ENCODE measurements at regions not wholly inside any gene's neighbourhood (a gene's known extent, or its start where the extent isn't known, plus 50 kb on each side); places are given as distances from the start of the nearest gene placed in this dataset.

DNA sequence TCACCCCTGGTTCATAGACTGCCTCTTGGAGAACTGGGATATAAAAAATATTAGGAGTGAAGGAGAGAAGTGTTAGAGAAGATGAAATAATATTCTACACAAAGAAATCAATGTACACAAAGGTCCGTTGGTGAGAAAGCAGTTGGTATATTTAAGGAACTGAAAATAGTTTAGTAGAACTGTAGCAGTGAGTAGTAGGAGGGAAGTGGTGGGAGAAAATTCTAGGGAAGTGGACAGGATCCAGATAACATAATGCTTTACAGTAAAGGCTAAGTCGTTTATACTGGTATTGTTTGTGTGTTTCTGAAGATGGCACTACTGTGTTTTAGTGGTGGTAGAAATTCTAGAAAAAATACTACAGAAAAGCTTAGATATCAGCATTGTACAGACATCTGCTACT is 120.8 kb upstream of the CHORDC1 start:
- intact Hi-C loops (cut with micrococcal nuclease), result no loop called here
- Mint-ChIP-seq H3K27me3 (ENCODE audit: insufficient read depth) (no peaks in the 10 kb centered on the region), H3K4me3 (no peak overlapping the region), H3K9me3 (no peaks in the 10 kb centered on the region), H3K4me1 (ENCODE audit: low read depth) (no peaks in the 10 kb centered on the region), H3K27ac (no peak overlapping the region), H3K36me3 (ENCODE audit: low read depth) (no peaks in the 10 kb centered on the region)
- DNase-seq (ENCODE audit: low spot score), result no peak

DNA sequence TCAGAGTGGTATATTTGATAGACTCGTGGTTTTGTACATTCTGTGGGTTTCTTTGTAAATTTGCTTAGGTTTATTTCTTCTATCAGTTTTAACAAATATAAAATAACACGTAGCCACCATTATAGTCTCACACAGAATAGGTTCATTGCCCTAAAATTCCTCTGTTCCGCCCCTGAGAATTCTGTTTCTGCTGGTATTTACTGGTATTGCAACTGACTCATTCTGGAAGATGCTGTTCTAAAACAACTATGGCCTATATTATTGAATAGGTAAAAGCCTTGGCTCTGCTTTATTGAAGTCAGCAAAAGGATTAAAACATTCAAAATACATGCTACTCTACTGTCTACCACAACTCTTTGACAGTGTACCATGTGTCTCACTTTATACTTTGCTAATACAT is 119.1 kb upstream of the CHORDC1 start:
- no peaks in the 10 kb centered on the region for H3K36me3 Mint-ChIP-seq (ENCODE audit: low read depth)
- H3K4me3 Mint-ChIP-seq, result no peak overlapping the region
- intact Hi-C loops (cut with micrococcal nuclease), result no loop called here
- H3K4me1 Mint-ChIP-seq (ENCODE audit: low read depth), result no peaks in the 10 kb centered on the region
- DNase-seq (ENCODE audit: low spot score), result no peak
- H3K27ac Mint-ChIP-seq, result no peak overlapping the region
- H3K27me3 Mint-ChIP-seq (ENCODE audit: insufficient read depth), result no peaks in the 10 kb centered on the region
- no peaks in the 10 kb centered on the region for H3K9me3 Mint-ChIP-seq

DNA sequence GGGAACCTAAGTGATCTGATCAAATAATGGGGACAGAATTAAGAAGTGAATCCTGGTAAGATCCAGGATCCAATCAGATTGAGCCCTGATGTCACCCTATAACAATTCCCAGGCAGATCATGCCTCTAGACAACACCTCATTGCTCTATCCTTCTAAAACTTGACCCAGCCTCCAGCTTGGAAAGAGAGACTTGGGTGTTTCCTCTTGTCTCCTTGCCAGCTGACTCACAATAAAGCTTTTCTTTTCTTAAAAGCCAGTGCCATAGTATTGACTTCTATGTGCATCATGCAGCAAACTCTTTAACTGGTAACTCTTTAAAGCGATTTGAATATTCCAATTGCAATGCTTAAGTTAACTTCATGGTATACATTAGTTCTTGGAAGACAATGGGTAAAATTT is 109.6 kb upstream of the CHORDC1 start:
- H3K27me3 Mint-ChIP-seq (ENCODE audit: insufficient read depth), result no peaks in the 10 kb centered on the region
- intact Hi-C loops (cut with micrococcal nuclease), result no loop called here
- H3K27ac Mint-ChIP-seq, result no peak overlapping the region
- DNase-seq (ENCODE audit: low spot score), result no peak
- no peaks in the 10 kb centered on the region for H3K9me3 Mint-ChIP-seq
- H3K36me3 Mint-ChIP-seq (ENCODE audit: low read depth), result no peaks in the 10 kb centered on the region
- H3K4me1 Mint-ChIP-seq (ENCODE audit: low read depth), result no peaks in the 10 kb centered on the region
- no peak overlapping the region for H3K4me3 Mint-ChIP-seq

DNA sequence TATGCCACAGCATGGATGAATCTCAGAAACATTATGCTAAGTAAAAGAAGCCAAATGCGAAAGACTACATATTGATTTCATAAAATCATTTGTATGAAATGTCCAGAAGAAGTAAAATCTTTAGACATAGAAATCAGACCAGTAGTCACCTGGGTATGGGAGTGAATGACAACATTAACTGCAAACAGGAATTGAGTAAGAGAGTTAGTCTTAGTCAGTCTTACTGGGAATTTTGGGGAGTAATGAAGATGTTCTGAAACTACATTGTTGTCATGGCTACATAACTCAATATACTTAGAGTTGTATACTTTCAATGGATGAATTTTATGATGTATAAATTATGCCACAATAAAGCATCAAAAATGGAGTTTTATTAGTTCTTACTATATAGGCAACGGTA is 107.8 kb upstream of the CHORDC1 start:
- Mint-ChIP-seq H3K27ac (no peak overlapping the region), H3K4me3 (no peak overlapping the region), H3K36me3 (ENCODE audit: low read depth) (no peaks in the 10 kb centered on the region), H3K27me3 (ENCODE audit: insufficient read depth) (no peaks in the 10 kb centered on the region), H3K4me1 (ENCODE audit: low read depth) (no peaks in the 10 kb centered on the region), H3K9me3 (no peaks in the 10 kb centered on the region)
- intact Hi-C loops (cut with micrococcal nuclease), result no loop called here
- no peak for DNase-seq (ENCODE audit: low spot score)

DNA sequence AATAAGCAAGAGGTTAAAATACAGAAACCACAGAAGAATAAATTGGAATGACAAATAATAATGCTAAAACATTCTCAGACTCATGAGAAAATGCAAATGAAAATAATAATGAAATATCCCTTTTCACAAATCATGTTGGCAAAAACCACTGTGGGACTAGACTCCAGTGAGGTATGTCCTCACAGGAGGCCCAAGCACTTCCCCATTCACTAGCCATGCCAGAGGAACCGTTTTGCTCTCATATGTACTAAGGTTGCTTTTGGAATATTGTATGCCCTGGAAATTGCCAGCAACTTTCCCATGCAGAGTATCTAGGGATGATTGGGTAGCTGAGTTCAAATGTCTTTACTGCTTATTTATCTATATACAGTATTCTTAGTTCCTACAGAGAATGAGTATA is 106.2 kb upstream of the CHORDC1 start:
- Mint-ChIP-seq H3K27me3 (ENCODE audit: insufficient read depth) (no peaks in the 10 kb centered on the region), H3K27ac (no peak overlapping the region), H3K4me3 (no peak overlapping the region), H3K9me3 (no peaks in the 10 kb centered on the region), H3K4me1 (ENCODE audit: low read depth) (no peaks in the 10 kb centered on the region), H3K36me3 (ENCODE audit: low read depth) (no peaks in the 10 kb centered on the region)
- intact Hi-C loops (cut with micrococcal nuclease), result no loop called here
- no peak for DNase-seq (ENCODE audit: low spot score)

DNA sequence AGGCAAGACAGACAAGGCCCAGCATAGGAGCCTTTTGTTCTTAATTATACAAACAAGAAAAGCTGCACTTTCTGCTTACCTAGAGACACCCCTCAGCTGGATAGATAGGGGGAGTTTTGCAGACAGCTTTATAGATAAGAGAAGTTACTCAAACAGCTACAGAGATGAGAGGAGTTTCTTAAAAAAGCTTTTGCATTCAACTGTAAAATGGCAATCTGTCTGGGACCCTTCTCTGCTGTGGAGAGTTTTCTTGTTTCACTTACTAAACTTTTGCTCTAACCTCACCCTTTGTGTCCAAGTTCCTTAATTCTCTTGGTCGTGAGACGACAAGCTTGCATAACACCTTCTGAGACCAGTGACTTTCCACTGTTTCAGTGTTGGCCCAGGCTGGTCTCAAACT is 103.8 kb upstream of the CHORDC1 start:
- Mint-ChIP-seq H3K4me1 (ENCODE audit: low read depth) (no peaks in the 10 kb centered on the region), H3K27me3 (ENCODE audit: insufficient read depth) (no peaks in the 10 kb centered on the region), H3K36me3 (ENCODE audit: low read depth) (no peaks in the 10 kb centered on the region), H3K4me3 (no peak overlapping the region), H3K27ac (no peak overlapping the region), H3K9me3 (no peaks in the 10 kb centered on the region)
- intact Hi-C loops (cut with micrococcal nuclease), result no loop called here
- no peak for DNase-seq (ENCODE audit: low spot score)

DNA sequence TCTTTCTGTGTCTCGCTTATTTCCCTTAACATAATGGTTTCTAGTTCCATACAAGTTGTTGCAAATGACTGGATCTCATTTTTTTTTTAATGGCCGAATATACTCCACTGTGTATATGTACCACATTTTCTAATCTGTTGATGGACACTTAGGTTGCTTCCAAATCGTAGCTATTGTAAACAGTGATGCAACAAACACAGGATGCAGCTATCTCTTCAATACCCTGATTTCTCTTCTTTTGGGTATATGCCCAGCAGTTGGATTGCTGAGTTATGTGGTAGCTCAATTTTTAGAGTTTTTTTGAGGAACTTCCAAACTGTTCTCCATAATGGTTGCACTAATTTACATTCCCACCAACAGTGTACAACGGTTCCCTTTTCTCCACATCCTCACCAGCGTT is 100.4 kb upstream of the CHORDC1 start:
- no peaks in the 10 kb centered on the region for H3K36me3 Mint-ChIP-seq (ENCODE audit: low read depth)
- intact Hi-C loops (cut with micrococcal nuclease), result no loop called here
- H3K4me3 Mint-ChIP-seq, result no peak overlapping the region
- no peaks in the 10 kb centered on the region for H3K4me1 Mint-ChIP-seq (ENCODE audit: low read depth)
- no peaks in the 10 kb centered on the region for H3K9me3 Mint-ChIP-seq
- no peaks in the 10 kb centered on the region for H3K27me3 Mint-ChIP-seq (ENCODE audit: insufficient read depth)
- H3K27ac Mint-ChIP-seq, result no peak overlapping the region
- DNase-seq (ENCODE audit: low spot score), result no peak

DNA sequence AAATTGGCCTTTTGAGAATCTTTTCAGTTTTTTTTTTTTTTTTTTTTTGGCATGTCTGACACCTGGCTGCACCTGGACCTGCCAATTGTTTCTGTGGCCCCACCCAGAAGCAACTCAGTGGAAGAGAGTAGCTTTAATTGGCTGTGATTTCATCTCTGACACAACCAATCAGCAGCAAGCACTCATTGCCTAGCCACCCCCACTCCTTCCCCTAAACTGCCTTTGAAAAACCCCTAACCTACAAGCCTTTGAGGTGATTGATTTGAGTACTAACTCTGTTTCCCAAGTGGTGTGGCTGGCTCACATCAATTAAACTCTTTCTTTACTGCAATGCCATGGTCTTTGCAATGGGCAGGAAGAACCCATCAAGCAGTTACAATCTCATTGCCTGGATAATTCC is 98.2 kb upstream of the CHORDC1 start:
- no peaks in the 10 kb centered on the region for H3K9me3 Mint-ChIP-seq
- no peaks in the 10 kb centered on the region for H3K27me3 Mint-ChIP-seq (ENCODE audit: insufficient read depth)
- H3K36me3 Mint-ChIP-seq (ENCODE audit: low read depth), result no peaks in the 10 kb centered on the region
- intact Hi-C loops (cut with micrococcal nuclease), result no loop called here
- no peak overlapping the region for H3K27ac Mint-ChIP-seq
- no peaks in the 10 kb centered on the region for H3K4me1 Mint-ChIP-seq (ENCODE audit: low read depth)
- DNase-seq (ENCODE audit: low spot score), result no peak
- H3K4me3 Mint-ChIP-seq, result no peak overlapping the region

DNA sequence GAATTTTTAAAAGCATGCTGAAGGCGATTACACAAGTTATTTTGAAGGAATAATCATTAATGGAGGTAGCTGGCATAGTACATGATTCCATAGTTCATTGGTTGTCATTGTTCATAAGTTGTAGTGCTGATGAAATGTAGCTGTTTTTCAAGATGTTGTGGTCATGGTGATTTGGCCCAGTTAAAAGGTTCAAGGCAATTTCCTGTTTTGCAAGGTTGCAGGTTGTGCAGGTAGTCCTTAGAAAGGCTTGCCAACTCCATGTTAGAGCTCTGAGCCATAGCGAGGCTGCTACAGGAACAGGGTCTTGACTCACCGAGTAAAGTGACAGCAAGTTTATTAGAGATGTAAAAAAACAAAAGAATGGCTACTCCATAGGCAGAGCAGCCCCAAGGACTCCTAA is 95.8 kb upstream of the CHORDC1 start:
- no peak overlapping the region for H3K4me3 Mint-ChIP-seq
- H3K36me3 Mint-ChIP-seq (ENCODE audit: low read depth), result no peaks in the 10 kb centered on the region
- H3K27ac Mint-ChIP-seq, result no peak overlapping the region
- no peaks in the 10 kb centered on the region for H3K4me1 Mint-ChIP-seq (ENCODE audit: low read depth)
- no peaks in the 10 kb centered on the region for H3K9me3 Mint-ChIP-seq
- H3K27me3 Mint-ChIP-seq (ENCODE audit: insufficient read depth), result no peaks in the 10 kb centered on the region
- no peak for DNase-seq (ENCODE audit: low spot score)
- intact Hi-C loops (cut with micrococcal nuclease), result no loop called here

DNA sequence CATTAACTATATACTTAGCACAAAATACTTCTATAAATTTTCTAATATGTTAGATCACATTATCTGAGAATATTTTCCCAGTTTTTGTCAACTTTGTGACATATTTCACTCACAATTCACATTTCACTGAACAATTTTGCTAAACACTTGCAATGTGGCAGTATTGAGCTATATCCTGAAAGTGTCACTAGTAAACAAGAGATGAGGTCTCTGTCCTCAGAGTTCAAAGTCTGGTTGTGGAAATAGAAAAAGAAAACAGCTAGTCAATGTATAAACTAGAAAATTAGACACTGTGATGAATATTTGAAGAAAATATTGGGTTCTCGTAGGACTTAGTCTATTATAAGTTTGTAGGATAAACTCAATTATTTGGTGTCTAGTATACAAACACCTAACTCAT is 87.4 kb upstream of the CHORDC1 start:
- DNase-seq (ENCODE audit: low spot score), result no peak
- H3K27me3 Mint-ChIP-seq (ENCODE audit: insufficient read depth), result peaks cover 2% of the 10 kb centered on the region

DNA sequence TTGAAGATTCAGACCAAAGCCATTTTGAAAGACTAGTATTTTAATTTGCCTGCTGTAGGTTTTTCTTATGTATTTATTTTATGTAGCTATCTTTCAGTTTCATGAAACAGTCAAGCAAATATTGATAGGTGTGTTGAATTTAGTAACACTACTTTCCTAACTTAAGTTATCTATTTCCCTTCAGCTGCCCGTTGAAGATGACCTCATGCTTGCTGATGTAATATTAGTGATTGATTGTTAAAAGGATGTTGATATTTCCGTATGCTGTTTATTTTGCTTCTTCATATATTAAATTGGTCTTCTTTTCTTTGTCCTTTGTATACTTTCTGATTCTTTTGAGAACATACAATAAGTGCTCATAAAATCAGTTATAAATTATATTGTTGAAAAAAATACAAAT is 86.8 kb upstream of the CHORDC1 start:
- no peaks in the 10 kb centered on the region for H3K4me1 Mint-ChIP-seq (ENCODE audit: low read depth)
- no peaks in the 10 kb centered on the region for H3K36me3 Mint-ChIP-seq (ENCODE audit: low read depth)
- DNase-seq (ENCODE audit: low spot score), result no peak
- H3K27ac Mint-ChIP-seq, result no peak overlapping the region
- intact Hi-C loops (cut with micrococcal nuclease), result no loop called here
- no peak overlapping the region for H3K4me3 Mint-ChIP-seq
- H3K27me3 Mint-ChIP-seq (ENCODE audit: insufficient read depth), result peaks cover 2% of the 10 kb centered on the region
- H3K9me3 Mint-ChIP-seq, result no peaks in the 10 kb centered on the region

More for the DNA sequence above, 87.4 kb upstream of the CHORDC1 start:
- no peak overlapping the region for H3K4me3 Mint-ChIP-seq
- intact Hi-C loops (cut with micrococcal nuclease), result no loop called here
- no peaks in the 10 kb centered on the region for H3K9me3 Mint-ChIP-seq
- H3K27ac Mint-ChIP-seq, result no peak overlapping the region
- H3K4me1 Mint-ChIP-seq (ENCODE audit: low read depth), result no peaks in the 10 kb centered on the region
- no peaks in the 10 kb centered on the region for H3K36me3 Mint-ChIP-seq (ENCODE audit: low read depth)

DNA sequence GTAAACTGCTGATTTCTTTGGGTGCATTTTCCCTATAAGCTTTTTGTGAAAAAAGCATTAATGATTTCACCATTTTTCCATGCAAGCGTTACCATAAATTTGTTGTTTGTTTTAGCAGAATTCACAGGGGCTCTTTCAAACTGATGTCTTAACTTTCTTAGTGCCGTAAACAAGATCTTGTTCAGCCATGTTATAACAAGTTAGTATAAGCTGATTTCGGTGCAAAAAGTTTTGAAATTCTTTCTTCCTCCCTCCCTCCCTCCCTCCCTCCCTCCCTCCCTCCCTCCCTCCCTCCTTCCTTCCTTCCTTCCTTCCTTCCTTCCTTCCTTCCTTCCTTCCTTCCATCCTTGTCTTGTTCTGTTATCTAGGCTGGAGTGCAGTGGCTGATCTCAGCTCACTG is 71.7 kb upstream of the CHORDC1 start:
- intact Hi-C loops (cut with micrococcal nuclease), result no loop called here
- H3K36me3 Mint-ChIP-seq (ENCODE audit: low read depth), result no peaks in the 10 kb centered on the region
- DNase-seq (ENCODE audit: low spot score), result no peak
- peaks cover 2% of the 10 kb centered on the region for H3K27me3 Mint-ChIP-seq (ENCODE audit: insufficient read depth)
- H3K4me1 Mint-ChIP-seq (ENCODE audit: low read depth), result no peaks in the 10 kb centered on the region
- no peak overlapping the region for H3K4me3 Mint-ChIP-seq
- no peaks in the 10 kb centered on the region for H3K9me3 Mint-ChIP-seq
- no peak overlapping the region for H3K27ac Mint-ChIP-seq

DNA sequence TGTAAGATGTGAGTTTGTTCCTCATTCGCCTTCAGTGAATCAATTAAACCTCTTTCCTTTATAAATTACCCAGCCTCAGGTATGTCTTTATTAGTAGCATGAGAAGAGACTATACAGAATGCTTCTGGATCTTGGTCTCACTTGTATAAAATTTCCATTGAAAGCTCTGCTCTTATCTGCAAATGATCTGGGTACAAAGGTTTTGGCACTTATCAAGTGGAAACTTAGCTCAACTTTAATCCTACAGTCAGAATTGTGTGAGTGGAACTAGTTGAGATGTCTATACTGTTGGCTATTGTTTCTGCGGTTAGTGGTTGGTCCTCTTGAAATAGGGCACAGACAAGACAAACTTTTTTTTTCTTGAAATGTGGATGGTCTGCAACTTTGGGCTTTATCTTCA is 71.2 kb upstream of the CHORDC1 start:
- H3K9me3 Mint-ChIP-seq, result no peaks in the 10 kb centered on the region
- H3K4me1 Mint-ChIP-seq (ENCODE audit: low read depth), result no peaks in the 10 kb centered on the region

DNA sequence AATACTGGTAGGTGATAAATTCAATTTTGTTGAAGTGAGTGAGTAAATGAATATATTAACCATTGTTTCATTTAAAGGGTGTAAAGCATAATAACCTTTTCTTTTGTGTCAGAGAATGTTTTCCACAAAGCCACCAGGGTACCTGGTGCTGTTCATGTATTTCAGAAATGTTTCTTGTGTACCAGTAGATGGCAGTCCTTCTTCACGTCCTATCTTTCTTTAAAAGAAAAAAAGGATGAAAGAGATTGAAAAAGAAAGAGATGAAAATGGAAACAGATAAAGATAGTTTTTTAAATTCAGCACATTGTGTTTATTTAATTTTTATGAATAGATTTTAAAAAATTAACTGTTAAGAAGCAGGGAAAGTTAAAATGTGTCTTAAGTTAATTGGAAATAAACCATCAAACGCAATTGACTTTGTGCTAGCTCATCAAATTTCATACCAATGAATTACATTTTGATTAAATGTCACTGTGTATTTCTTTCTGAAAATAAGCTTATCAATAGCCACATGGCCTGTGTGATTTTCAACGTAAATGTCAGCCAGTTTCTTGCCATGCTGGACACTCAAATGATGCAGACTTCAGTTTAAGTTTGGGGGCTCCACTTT is 65.5 kb upstream of the CHORDC1 start:
- no peak for DNase-seq (ENCODE audit: low spot score)
- Mint-ChIP-seq H3K27ac (no peak overlapping the region), H3K27me3 (ENCODE audit: insufficient read depth) (no peaks in the 10 kb centered on the region), H3K4me3 (no peak overlapping the region), H3K4me1 (ENCODE audit: low read depth) (no peaks in the 10 kb centered on the region), H3K36me3 (ENCODE audit: low read depth) (no peaks in the 10 kb centered on the region), H3K9me3 (no peaks in the 10 kb centered on the region)
- intact Hi-C loops (cut with micrococcal nuclease), result loop anchor here (2.0 kb wide), 1 partner anchor 170 kb away; no protein-coding TSS in a partner anchor

More for the DNA sequence above, 71.2 kb upstream of the CHORDC1 start:
- intact Hi-C loops (cut with micrococcal nuclease), result no loop called here
- H3K4me3 Mint-ChIP-seq, result no peak overlapping the region
- peaks cover 2% of the 10 kb centered on the region for H3K27me3 Mint-ChIP-seq (ENCODE audit: insufficient read depth)
- no peaks in the 10 kb centered on the region for H3K36me3 Mint-ChIP-seq (ENCODE audit: low read depth)
- no peak for DNase-seq (ENCODE audit: low spot score)
- no peak overlapping the region for H3K27ac Mint-ChIP-seq
